ENCODE measurements at regions not wholly inside any gene's neighbourhood (a gene's known extent, or its start where the extent isn't known, plus 50 kb on each side); places are given as distances from the start of the nearest gene placed in this dataset.

DNA sequence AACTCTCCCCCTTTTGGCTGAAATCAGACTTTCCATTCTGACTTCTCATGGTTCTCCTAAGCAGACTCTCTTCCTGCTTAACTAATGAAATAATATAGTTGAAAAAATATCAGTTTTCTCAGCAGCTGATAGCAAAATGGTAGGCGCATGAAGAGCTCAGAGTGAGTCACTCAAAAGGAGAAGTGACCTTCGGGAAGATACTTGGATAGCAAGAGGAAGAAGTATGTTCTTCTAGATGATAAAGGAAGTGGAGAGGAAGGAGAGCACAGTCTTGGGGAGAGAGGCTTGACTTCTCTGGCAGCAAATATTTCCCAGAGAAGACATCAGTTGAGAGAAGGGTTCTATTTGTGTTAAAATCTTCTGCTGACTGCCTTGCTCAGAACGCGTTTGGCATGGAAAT, 101.5 kb downstream of the TAF11L14 start:
- no peaks in the 10 kb centered on the region for H3K27me3 Mint-ChIP-seq (ENCODE audit: insufficient read depth)
- H3K9me3 Mint-ChIP-seq = peaks cover 4% of the 10 kb centered on the region; the same call in 1 of the 2 replicates
- no peaks in the 10 kb centered on the region for H3K4me1 Mint-ChIP-seq (ENCODE audit: low read depth)
- TF ChIP-seq, protein P1, sequence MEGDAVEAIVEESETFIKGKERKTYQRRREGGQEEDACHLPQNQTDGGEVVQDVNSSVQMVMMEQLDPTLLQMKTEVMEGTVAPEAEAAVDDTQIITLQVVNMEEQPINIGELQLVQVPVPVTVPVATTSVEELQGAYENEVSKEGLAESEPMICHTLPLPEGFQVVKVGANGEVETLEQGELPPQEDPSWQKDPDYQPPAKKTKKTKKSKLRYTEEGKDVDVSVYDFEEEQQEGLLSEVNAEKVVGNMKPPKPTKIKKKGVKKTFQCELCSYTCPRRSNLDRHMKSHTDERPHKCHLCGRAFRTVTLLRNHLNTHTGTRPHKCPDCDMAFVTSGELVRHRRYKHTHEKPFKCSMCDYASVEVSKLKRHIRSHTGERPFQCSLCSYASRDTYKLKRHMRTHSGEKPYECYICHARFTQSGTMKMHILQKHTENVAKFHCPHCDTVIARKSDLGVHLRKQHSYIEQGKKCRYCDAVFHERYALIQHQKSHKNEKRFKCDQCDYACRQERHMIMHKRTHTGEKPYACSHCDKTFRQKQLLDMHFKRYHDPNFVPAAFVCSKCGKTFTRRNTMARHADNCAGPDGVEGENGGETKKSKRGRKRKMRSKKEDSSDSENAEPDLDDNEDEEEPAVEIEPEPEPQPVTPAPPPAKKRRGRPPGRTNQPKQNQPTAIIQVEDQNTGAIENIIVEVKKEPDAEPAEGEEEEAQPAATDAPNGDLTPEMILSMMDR (IDR thresholded peaks at IDR 0.05) = no peak
- no peak overlapping the region for H3K27ac Mint-ChIP-seq
- no peak for DNase-seq
- no peaks in the 10 kb centered on the region for H3K36me3 Mint-ChIP-seq (ENCODE audit: low read depth)
- H3K4me3 Mint-ChIP-seq = no peak overlapping the region

DNA sequence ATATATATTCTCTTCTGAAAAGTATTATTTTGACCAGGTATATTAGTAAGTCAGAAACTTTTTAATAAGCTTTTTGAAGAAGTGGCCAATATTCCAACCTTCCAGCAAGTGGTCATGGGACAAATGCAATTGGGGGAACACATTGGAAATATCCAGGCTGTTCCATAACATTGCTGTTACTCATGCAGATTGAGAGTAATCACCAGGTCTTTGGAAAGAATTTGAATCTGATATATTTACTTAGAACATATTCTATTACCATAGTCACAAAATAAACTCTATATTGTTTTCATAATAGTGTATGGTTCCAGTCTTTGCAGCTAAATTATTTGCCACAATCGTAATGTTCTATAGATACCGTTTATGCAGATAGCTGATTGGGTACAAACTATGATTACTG, 102.8 kb downstream of the TAF11L14 start:
- Mint-ChIP-seq H3K27ac (no peak overlapping the region), H3K4me3 (no peak overlapping the region), H3K36me3 (ENCODE audit: low read depth) (no peaks in the 10 kb centered on the region), H3K4me1 (ENCODE audit: low read depth) (no peaks in the 10 kb centered on the region), H3K27me3 (ENCODE audit: insufficient read depth) (no peaks in the 10 kb centered on the region), H3K9me3 (peaks cover 4% of the 10 kb centered on the region; the same call in 1 of the 2 replicates)
- TF ChIP-seq, protein P1 (IDR thresholded peaks at IDR 0.05) = no peak
- no peak for DNase-seq

DNA sequence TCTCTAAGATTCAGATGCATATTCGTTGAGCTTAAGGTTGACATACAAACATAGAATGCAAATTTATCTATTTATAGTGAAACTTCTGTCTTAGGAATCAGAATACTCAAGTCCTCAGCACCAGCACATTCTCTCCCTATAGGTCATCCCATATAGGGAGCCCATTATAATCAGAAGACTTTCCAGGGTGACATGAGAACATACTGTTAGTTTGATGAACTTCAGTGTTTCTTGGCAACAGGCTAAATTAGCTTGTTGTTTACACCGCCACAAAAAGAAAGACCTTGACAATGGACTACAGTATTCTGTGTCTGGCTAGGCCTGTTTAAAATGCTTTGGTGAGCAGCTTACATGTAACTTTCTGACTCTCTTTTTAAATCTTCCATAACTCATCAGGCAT, 104.2 kb downstream of the TAF11L14 start:
- Mint-ChIP-seq H3K36me3 (ENCODE audit: low read depth) (no peaks in the 10 kb centered on the region), H3K4me1 (ENCODE audit: low read depth) (no peaks in the 10 kb centered on the region), H3K9me3 (peaks cover 4% of the 10 kb centered on the region; the same call in 1 of the 2 replicates), H3K27me3 (ENCODE audit: insufficient read depth) (no peaks in the 10 kb centered on the region), H3K27ac (no peak overlapping the region), H3K4me3 (no peak overlapping the region)
- TF ChIP-seq, protein P1 (IDR thresholded peaks at IDR 0.05) = no peak
- no peak for DNase-seq

DNA sequence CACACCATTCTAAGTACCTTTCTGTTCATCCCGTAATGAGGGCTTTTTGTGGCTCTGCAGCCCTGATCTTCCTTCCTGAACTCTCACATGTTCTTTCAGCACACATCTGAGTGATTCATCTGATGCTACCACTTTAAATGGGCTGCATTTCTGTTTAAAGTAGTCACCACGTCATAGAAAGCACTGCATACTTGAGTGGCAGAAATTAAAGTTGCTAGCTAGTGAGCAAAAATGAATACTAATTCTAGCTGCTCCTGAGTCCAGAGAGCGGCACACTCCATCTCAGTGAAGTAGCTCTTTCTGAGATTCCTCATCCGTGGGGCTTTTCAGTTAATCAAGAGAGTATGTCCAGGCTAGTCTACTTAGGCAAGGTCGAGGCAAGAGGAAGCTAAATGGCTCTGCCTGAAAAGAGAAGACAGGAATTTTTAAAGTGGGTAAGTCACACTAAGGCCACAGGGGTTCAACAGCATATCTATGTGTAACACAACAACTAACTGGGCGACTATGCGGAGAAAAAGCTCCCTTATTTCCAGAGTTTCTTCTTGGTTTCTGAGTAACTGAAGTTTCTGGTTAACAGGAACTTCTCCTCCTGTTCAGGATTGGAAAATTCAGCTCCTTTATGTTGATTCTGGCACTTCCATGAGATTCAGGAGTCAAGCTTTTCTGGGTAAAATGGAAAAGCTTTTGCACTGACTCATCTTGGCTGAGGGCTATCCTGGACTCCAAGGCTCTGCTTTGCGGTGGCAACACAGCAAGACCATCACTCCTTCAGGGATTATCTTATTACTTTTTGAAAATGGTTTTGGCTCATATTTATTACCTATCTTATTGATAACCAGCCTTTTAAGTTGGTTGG, 109.5 kb downstream of the TAF11L14 start:
- TF ChIP-seq, protein P1 (IDR thresholded peaks at IDR 0.05) = no peak
- DNase-seq = no peak

DNA sequence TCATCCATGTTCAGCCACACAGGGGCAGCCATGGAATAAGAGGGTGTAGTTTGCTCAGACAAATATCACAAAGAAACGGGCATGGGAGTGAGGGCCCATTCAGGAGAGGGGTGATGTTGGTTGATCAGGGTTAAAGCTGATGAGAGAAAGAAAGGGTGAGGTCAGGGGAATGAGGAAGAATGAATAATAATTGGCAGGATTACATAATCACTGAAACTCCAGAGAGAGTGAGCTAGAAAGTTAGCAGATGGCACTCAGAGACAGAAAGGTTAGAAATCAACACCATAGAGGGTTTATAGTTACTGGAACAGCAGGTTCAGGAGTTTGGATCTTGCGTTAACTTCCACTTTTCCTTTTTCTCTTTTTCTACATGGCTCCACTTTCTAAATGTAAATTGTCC, 113.9 kb downstream of the TAF11L14 start:
- TF ChIP-seq, protein P1 (IDR thresholded peaks at IDR 0.05) = no peak
- Mint-ChIP-seq H3K4me1 (ENCODE audit: low read depth) (no peaks in the 10 kb centered on the region), H3K27ac (no peak overlapping the region), H3K27me3 (ENCODE audit: insufficient read depth) (no peaks in the 10 kb centered on the region; the same call in 1 of the 2 replicates), H3K36me3 (ENCODE audit: low read depth) (no peaks in the 10 kb centered on the region), H3K9me3 (no peaks in the 10 kb centered on the region; the same call in 1 of the 2 replicates), H3K4me3 (no peak overlapping the region)
- DNase-seq = no peak

More for the DNA sequence above, 109.5 kb downstream of the TAF11L14 start:
- H3K4me1 Mint-ChIP-seq (ENCODE audit: low read depth) = no peaks in the 10 kb centered on the region
- no peaks in the 10 kb centered on the region for H3K36me3 Mint-ChIP-seq (ENCODE audit: low read depth)
- H3K9me3 Mint-ChIP-seq = no peaks in the 10 kb centered on the region
- H3K27me3 Mint-ChIP-seq (ENCODE audit: insufficient read depth) = no peaks in the 10 kb centered on the region; the same call in 1 of the 2 replicates
- H3K4me3 Mint-ChIP-seq = no peak overlapping the region; the same call in 1 of the 2 replicates
- H3K27ac Mint-ChIP-seq = no peak overlapping the region
